Gastroesophageal sphincter (tissue), 4 donors: ENCODE measurements at regions not wholly inside any gene's neighbourhood (a gene's known extent, or its start where the extent isn't known, plus 50 kb on each side); places are given as distances from the start of the nearest gene placed in this dataset.

Experiments used
- ATAC-seq: fragments of 150-250 bp; one replicate; pipeline ENCODE4 v1.9.1; 2016; ENCODE audit warnings: mild to moderate bottlenecking, moderate library complexity
- H3K27ac ChIP-seq, 4 donors: fragments of 200-600 bp; sonication (generic) in 3 of 4; 1 replicate in 3 of 4; 2 replicates in 1 of 4; pipeline ENCODE4 v1.5.1; 2016 to 2019
- H3K27me3 ChIP-seq: fragments of 200-600 bp; sonication (generic); one replicate; pipeline ENCODE4 v1.5.1; 2019
- H3K36me3 ChIP-seq, 2 donors: fragments of 200-600 bp; sonication (generic); one replicate each; pipeline ENCODE4 v1.5.1; 2019; ENCODE audit warnings: control low read depth in 1 of 2
- H3K4me1 ChIP-seq, 3 donors: fragments of 200-600 bp; sonication (generic); 1 replicate in 2 of 3; 2 replicates in 1 of 3; pipeline ENCODE4 v1.5.1; 2016 to 2019; ENCODE audit warnings: control low read depth in 2 of 3
- H3K4me3 ChIP-seq, 2 donors: fragments of 200-600 bp; sonication (generic); one replicate each; pipeline ENCODE4 v1.5.1; 2019; ENCODE audit warnings: mild to moderate bottlenecking in 1 of 2, moderate library complexity in 1 of 2
- H3K9me3 ChIP-seq, 3 donors: fragments of 200-600 bp; sonication (generic); one replicate each; pipeline ENCODE4 v1.5.1; 2017 to 2019; ENCODE audit warnings: control low read depth in 2 of 3
- EP300 ChIP-seq: sonication (generic); formaldehyde crosslinking; IDR thresholded peaks from one replicate; pipeline ENCODE4 v1.6.1; 2017; ENCODE audit warnings: antibody characterized with exemption, mild to moderate bottlenecking
- POLR2A ChIP-seq, 2 donors: fragments of 450-650 bp; IDR thresholded peaks; one replicate each; pipeline ENCODE4 v1.6.1; 2017; ENCODE audit warnings: antibody characterized with exemption in 2 of 2, mild to moderate bottlenecking in 2 of 2, moderate library complexity in 1 of 2
- POLR2AphosphoS5 ChIP-seq: sonication (generic); formaldehyde crosslinking; IDR thresholded peaks from one replicate; pipeline ENCODE4 v1.6.1; 2017; ENCODE audit warnings: antibody characterized with exemption
- WGBS, 2 donors: methylation state at CpG; one replicate each; pipeline ENCODE4 v1.1.5; 2018; ENCODE audit warnings: low coverage in 1 of 2; 5-methylcytosine and 5-hydroxymethylcytosine counted together
- TF ChIP-seq, protein P1 (sequence below), 4 experiments: fragments of 200-600 bp in 2 of 4; fragments of 450-650 bp in 2 of 4; sonication (generic) in 1 of 4; IDR thresholded peaks; one replicate each; pipeline ENCODE4 v1.5.1; 2017 to 2019; ENCODE audit warnings: antibody characterized with exemption in 4 of 4, mild to moderate bottlenecking in 2 of 4, moderate library complexity in 2 of 4

DNA sequence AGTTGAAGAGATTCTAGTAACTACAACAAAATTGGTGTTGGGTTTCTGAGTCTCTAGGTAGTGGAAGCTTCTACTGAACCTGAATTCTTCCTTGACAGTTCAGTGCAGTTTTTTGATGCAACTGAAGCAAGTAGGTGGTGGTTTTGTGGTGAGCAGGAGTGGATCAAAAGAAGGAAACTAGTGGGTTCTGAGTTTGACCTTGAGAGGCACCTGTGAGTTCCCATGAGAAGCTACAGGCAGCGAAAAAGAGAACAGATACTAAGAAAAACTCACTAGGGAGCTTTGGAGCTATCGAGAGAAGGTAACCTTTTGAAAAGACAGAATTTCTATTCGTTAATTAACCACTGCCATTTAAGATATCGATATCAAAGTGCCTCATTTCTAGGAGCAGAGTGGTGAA lies 145.2 kb downstream of the PDHA2 start:
- Histone ChIP-seq H3K9me3 (no peaks in the 10 kb centered on the region), H3K27ac (no peak overlapping the region), H3K27me3 (no peaks in the 10 kb centered on the region), H3K36me3 (no peaks in the 10 kb centered on the region), H3K4me3 (no peak overlapping the region), H3K4me1 (no peaks in the 10 kb centered on the region)
- WGBS, 2 donors: 91 to 97% methylated on average over 4 of the region's 4 CpGs
- TF ChIP-seq POLR2AphosphoS5 (no peak), EP300 (no peak), POLR2A (IDR thresholded peaks at IDR 0.05) (no peak)
- TF ChIP-seq, protein P1, sequence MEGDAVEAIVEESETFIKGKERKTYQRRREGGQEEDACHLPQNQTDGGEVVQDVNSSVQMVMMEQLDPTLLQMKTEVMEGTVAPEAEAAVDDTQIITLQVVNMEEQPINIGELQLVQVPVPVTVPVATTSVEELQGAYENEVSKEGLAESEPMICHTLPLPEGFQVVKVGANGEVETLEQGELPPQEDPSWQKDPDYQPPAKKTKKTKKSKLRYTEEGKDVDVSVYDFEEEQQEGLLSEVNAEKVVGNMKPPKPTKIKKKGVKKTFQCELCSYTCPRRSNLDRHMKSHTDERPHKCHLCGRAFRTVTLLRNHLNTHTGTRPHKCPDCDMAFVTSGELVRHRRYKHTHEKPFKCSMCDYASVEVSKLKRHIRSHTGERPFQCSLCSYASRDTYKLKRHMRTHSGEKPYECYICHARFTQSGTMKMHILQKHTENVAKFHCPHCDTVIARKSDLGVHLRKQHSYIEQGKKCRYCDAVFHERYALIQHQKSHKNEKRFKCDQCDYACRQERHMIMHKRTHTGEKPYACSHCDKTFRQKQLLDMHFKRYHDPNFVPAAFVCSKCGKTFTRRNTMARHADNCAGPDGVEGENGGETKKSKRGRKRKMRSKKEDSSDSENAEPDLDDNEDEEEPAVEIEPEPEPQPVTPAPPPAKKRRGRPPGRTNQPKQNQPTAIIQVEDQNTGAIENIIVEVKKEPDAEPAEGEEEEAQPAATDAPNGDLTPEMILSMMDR (IDR thresholded peaks at IDR 0.05): no peak
- no peak for ATAC-seq

DNA sequence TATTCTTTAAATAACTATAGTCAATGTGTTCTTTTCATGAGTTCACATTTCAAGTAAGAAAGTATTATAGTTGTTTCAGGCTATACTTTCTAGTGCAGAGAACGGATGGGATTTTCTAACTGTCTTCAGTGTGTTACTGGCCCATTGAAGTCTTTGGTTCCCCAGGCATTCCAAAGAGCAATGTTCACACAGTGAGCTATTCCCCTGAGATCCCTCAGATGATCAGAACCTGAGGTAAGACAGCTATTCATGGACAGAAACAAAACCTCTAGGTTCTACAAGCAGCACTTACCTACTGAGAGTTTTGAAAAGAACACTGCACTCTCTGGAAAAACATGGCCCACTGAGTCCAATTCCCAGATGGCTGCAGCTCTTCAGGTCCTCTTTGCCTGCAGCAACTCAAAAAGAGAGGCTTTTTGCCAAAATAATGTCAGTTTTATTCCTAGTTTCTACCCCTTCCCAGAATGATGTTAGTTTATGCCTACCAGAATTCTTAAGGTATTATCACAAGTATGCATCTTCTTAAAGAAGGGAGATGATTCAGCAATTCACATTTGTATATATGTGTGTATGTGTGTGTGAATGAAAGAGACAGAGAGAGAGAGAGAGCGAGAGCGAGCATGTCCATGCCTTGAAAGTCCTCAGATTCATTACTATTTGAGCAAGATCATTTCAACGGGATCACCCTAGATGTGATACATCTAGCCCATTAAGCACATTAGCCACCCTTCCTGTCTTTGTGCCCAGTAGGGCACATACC lies 146.1 kb downstream of the PDHA2 start:
- Histone ChIP-seq H3K36me3 (no peaks in the 10 kb centered on the region), H3K4me1 (no peaks in the 10 kb centered on the region), H3K27me3 (no peaks in the 10 kb centered on the region), H3K9me3 (no peaks in the 10 kb centered on the region), H3K4me3 (no peak overlapping the region), H3K27ac (no peak overlapping the region)
- no peak for ATAC-seq
- TF ChIP-seq, protein P1 (IDR thresholded peaks at IDR 0.05): no peak
- TF ChIP-seq POLR2A (IDR thresholded peaks at IDR 0.05) (no peak), EP300 (no peak), POLR2AphosphoS5 (no peak)
- 93 to 94% methylated on average over 4 of the region's 4 CpGs for WGBS, 2 donors

DNA sequence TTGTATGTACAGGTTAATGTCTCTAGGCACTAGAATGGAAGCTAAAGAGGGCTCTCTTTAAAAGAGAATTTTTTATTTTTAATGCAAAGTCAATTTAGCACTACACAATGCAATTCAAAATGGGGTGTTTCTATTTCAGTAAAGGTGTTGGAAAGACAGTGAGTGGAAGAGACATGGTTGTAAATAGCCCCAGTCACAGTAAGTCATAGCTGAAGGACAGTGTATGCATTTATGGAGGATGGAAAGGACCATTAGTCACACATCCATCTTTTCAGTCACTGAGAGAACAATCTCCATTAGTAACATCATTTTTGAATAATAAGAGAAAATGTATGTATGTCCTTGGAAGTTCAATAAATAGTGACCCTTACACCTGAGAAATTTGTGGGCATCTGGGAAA lies 148.0 kb downstream of the PDHA2 start:
- TF ChIP-seq, protein P1 (IDR thresholded peaks at IDR 0.05): no peak
- no peak for TF ChIP-seq POLR2A (IDR thresholded peaks at IDR 0.05)
- ATAC-seq: no peak
- Histone ChIP-seq H3K27me3 (no peaks in the 10 kb centered on the region), H3K4me3 (no peak overlapping the region), H3K27ac (no peak overlapping the region), H3K36me3 (no peaks in the 10 kb centered on the region), H3K4me1 (no peaks in the 10 kb centered on the region), H3K9me3 (no peaks in the 10 kb centered on the region)

DNA sequence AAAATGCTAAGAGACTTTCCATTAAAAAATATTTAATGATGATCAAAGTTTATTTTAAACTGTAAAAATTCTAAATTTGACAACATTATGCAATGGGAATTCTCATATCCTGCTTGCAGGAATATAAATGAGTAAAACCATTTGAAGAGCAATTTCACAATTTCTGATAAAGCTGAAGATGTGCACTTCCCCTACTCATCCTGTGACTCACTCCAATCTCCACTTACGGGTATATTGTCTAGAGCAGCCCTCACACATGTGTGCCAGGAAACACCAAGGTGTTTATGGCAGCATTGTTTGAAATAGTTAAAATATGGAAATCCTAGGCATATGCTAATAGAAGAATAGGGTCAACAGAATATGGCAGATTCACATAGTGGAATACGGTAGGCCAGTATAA lies 158.4 kb downstream of the PDHA2 start:
- no peaks in the 10 kb centered on the region for H3K9me3 ChIP-seq
- no peak overlapping the region for H3K4me3 ChIP-seq
- 89 to 92% methylated on average over 2 of the region's 2 CpGs for WGBS, 2 donors
- TF ChIP-seq POLR2A (IDR thresholded peaks at IDR 0.05) (no peak), EP300 (no peak), POLR2AphosphoS5 (no peak)
- TF ChIP-seq, protein P1 (IDR thresholded peaks at IDR 0.05): no peak
- no peak for ATAC-seq
- H3K36me3 ChIP-seq: no peaks in the 10 kb centered on the region
- no peak overlapping the region for H3K27ac ChIP-seq
- H3K4me1 ChIP-seq: no peaks in the 10 kb centered on the region
- H3K27me3 ChIP-seq: no peaks in the 10 kb centered on the region

DNA sequence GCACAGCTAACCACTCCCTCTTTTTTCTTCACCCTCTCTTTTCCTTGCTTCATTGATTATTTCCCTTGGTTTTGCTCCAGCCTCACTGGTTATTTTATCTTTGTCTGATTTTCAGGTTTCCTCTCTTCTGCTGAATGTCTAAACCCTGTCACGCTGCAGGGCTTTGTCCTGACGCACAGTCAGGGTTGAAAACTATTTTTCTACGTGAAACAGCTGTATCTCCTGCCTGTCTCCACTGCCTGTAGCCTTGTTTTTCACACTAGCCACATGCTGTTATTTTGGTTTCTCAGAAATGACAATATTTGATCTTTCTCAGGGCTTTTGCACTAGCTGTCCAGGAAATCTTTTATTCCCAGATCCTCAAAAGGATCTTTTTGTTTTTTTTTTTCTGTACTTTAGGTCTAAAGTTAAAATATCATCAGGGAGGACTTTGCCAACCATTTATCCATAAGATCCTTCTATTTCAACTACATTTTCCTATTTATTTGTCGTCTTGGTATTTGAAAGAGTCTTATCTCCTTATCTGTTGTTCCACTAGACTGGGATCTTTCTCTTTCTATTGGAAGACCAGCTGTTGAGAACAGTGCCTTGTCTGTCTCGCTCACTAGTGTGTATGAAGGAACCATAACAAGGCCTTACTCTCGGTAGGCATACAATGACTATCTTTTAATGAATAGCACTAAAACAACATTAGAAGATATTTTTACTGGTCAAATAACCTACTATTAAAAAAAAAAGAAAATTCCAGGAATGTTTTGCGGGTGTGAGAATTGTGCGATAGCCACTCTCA lies 164.3 kb downstream of the PDHA2 start:
- 58 to 67% methylated on average over 7 to 8 of the region's 8 CpGs for WGBS, 2 donors
- TF ChIP-seq POLR2A (IDR thresholded peaks at IDR 0.05) (no peak), EP300 (no peak), POLR2AphosphoS5 (no peak)
- TF ChIP-seq, protein P1 (IDR thresholded peaks at IDR 0.05): no peak
- ATAC-seq: no peak
- Histone ChIP-seq H3K27me3 (no peaks in the 10 kb centered on the region), H3K4me1 (no peaks in the 10 kb centered on the region), H3K27ac (no peak overlapping the region), H3K36me3 (no peaks in the 10 kb centered on the region), H3K4me3 (no peak overlapping the region), H3K9me3 (no peaks in the 10 kb centered on the region)
